ENCODE measurements at regions not wholly inside any gene's neighbourhood (a gene's known extent, or its start where the extent isn't known, plus 50 kb on each side); places are given as distances from the start of the nearest gene placed in this dataset.

GRCh38 chr17:70603226-70603625, 433.9 kb downstream of the KCNJ2 start:
- Histone ChIP-seq H3K4me3 (no peak overlapping the region), H3K9me3 (no peaks in the 10 kb centered on the region), H3K4me1 (no peaks in the 10 kb centered on the region), H3K36me3 (no peaks in the 10 kb centered on the region), H3K27ac (no peak overlapping the region), H3K27me3 (no peaks in the 10 kb centered on the region)
- WGBS = 89% methylated on average over 4 of the region's 4 CpGs
- no peak for DNase-seq (ENCODE audit: low spot score in 2 of 2)
- TF ChIP-seq EP300 (IDR thresholded peaks at IDR 0.05) (no peak), POLR2A (IDR thresholded peaks at IDR 0.05) (no peak), CTCF (IDR thresholded peaks at IDR 0.05) (no peak), POLR2AphosphoS5 (IDR thresholded peaks at IDR 0.05) (no peak)

- DNase-seq (ENCODE audit: low spot score in 2 of 2) = no peak
- Histone ChIP-seq H3K36me3 (no peaks in the 10 kb centered on the region), H3K4me1 (no peaks in the 10 kb centered on the region), H3K27me3 (no peaks in the 10 kb centered on the region), H3K27ac (no peak overlapping the region), H3K9me3 (no peaks in the 10 kb centered on the region), H3K4me3 (no peak overlapping the region)
- 48% methylated on average over 1 of the region's 1 CpG for WGBS
- TF ChIP-seq POLR2A (IDR thresholded peaks at IDR 0.05) (no peak), POLR2AphosphoS5 (IDR thresholded peaks at IDR 0.05) (no peak), EP300 (IDR thresholded peaks at IDR 0.05) (no peak), CTCF (IDR thresholded peaks at IDR 0.05) (no peak)
Measured at GRCh38 chr17:70604854-70605253, 435.5 kb downstream of the KCNJ2 start.

GRCh38 chr17:70606086-70606485, 436.8 kb downstream of the KCNJ2 start:
- Histone ChIP-seq H3K27ac (no peak overlapping the region), H3K27me3 (no peaks in the 10 kb centered on the region), H3K4me1 (no peaks in the 10 kb centered on the region), H3K4me3 (no peak overlapping the region), H3K36me3 (no peaks in the 10 kb centered on the region), H3K9me3 (no peaks in the 10 kb centered on the region)
- TF ChIP-seq CTCF (IDR thresholded peaks at IDR 0.05) (no peak), POLR2A (IDR thresholded peaks at IDR 0.05) (no peak), EP300 (IDR thresholded peaks at IDR 0.05) (no peak), POLR2AphosphoS5 (IDR thresholded peaks at IDR 0.05) (no peak)
- no peak for DNase-seq (ENCODE audit: low spot score in 2 of 2)
- WGBS = 73% methylated on average over 2 of the region's 2 CpGs

- no peaks in the 10 kb centered on the region for H3K36me3 ChIP-seq
- H3K9me3 ChIP-seq = no peaks in the 10 kb centered on the region
- WGBS = 77% methylated on average over 2 of the region's 2 CpGs
- H3K4me3 ChIP-seq = no peak overlapping the region
- H3K4me1 ChIP-seq = no peaks in the 10 kb centered on the region
- no peak for DNase-seq (ENCODE audit: low spot score in 2 of 2)
- H3K27me3 ChIP-seq = no peaks in the 10 kb centered on the region
- TF ChIP-seq EP300 (IDR thresholded peaks at IDR 0.05) = no peak
- TF ChIP-seq POLR2A (IDR thresholded peaks at IDR 0.05) = no peak
- TF ChIP-seq POLR2AphosphoS5 (IDR thresholded peaks at IDR 0.05) = no peak
- TF ChIP-seq CTCF (IDR thresholded peaks at IDR 0.05) = no peak
- no peak overlapping the region for H3K27ac ChIP-seq
Measured at GRCh38 chr17:70608193-70608592, 438.9 kb downstream of the KCNJ2 start.

GRCh38 chr17:70608957-70609356, 439.6 kb downstream of the KCNJ2 start:
- Histone ChIP-seq H3K27ac (no peak overlapping the region), H3K27me3 (no peaks in the 10 kb centered on the region), H3K4me3 (no peak overlapping the region), H3K9me3 (no peaks in the 10 kb centered on the region), H3K4me1 (no peaks in the 10 kb centered on the region), H3K36me3 (no peaks in the 10 kb centered on the region)
- no peak for DNase-seq (ENCODE audit: low spot score in 2 of 2)
- WGBS = 91% methylated on average over 2 of the region's 2 CpGs
- TF ChIP-seq POLR2A (IDR thresholded peaks at IDR 0.05) = no peak
- no peak for TF ChIP-seq CTCF (IDR thresholded peaks at IDR 0.05)
- no peak for TF ChIP-seq EP300 (IDR thresholded peaks at IDR 0.05)
- no peak for TF ChIP-seq POLR2AphosphoS5 (IDR thresholded peaks at IDR 0.05)
